ENCODE measurements at regions not wholly inside any gene's neighbourhood (a gene's known extent, or its start where the extent isn't known, plus 50 kb on each side); places are given as distances from the start of the nearest gene placed in this dataset.

GRCh38 chr14:84228702-84229101, 1301.2 kb upstream of the FLRT2 start:
- Histone ChIP-seq H3K9me3 (ENCODE audit: control insufficient read depth in 2 of 2, low read length in 2 of 2) (no peaks in the 10 kb centered on the region), H3K27me3 (ENCODE audit: control insufficient read depth in 1 of 2, insufficient read depth in 2 of 2, low read length in 2 of 2) (no peaks in the 10 kb centered on the region), H3K4me3 (ENCODE audit: low read length in 2 of 2) (no peak overlapping the region), H3K9ac (ENCODE audit: low read length in 2 of 2) (no peak overlapping the region), H3K4me1 (ENCODE audit: control insufficient read depth, insufficient read depth, low read length) (peaks cover 4% of the 10 kb centered on the region), H3K36me3 (ENCODE audit: control insufficient read depth in 2 of 2, insufficient read depth in 2 of 2, low read length in 2 of 2) (no peaks in the 10 kb centered on the region), H3K27ac (ENCODE audit: low read length) (no peak overlapping the region)

DNA sequence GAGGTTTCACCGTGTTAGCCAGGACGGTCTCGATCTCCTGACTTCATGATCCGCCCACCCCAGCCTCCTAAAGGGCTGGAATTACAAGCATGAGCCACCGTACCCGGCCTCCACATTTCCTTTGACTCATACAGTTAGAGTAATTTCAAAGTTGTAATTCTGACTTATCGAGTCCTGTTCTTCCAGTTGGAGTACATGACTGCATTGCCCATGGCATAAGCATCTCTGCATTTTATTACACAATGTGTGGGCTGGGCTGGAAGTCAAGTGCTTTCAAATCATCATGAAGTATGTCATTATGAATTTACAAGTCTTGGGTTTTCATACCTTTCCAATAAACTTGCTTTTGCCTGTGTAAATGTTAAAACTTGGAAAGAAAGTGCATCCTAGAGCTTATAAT, 1295.7 kb upstream of the FLRT2 start:
- H3K27me3 ChIP-seq (ENCODE audit: control insufficient read depth in 1 of 2, insufficient read depth in 2 of 2, low read length in 2 of 2) = no peaks in the 10 kb centered on the region
- H3K4me3 ChIP-seq (ENCODE audit: low read length in 2 of 2) = no peak overlapping the region
- no peaks in the 10 kb centered on the region for H3K4me1 ChIP-seq (ENCODE audit: control insufficient read depth, insufficient read depth, low read length)
- no peak overlapping the region for H3K9ac ChIP-seq (ENCODE audit: low read length in 2 of 2)
- no peak overlapping the region for H3K27ac ChIP-seq (ENCODE audit: low read length)
- no peaks in the 10 kb centered on the region for H3K9me3 ChIP-seq (ENCODE audit: control insufficient read depth in 2 of 2, low read length in 2 of 2)
- H3K36me3 ChIP-seq (ENCODE audit: control insufficient read depth in 2 of 2, insufficient read depth in 2 of 2, low read length in 2 of 2) = no peaks in the 10 kb centered on the region

DNA sequence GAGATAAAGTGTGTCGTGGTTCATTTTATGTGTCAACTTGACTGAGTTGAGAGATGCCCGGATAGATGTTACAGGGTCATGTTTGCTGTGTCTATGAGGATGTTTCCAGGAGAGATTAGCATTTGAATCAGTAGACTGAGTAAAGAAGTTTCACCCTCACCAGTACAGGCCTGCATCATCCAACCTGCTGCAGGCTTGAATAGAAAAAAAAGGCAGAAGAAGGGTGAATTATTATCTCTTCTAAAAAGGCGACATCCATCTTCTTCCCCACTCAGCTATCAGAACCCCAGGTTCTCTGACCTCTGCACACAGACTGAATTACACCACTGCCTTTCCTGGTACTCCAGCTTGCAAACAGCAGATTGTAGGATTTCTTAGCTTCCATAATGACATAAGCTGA, 1293.7 kb upstream of the FLRT2 start:
- Histone ChIP-seq H3K36me3 (ENCODE audit: control insufficient read depth in 2 of 2, insufficient read depth in 2 of 2, low read length in 2 of 2) (no peaks in the 10 kb centered on the region), H3K4me3 (ENCODE audit: low read length in 2 of 2) (no peak overlapping the region), H3K27me3 (ENCODE audit: control insufficient read depth in 1 of 2, insufficient read depth in 2 of 2, low read length in 2 of 2) (no peaks in the 10 kb centered on the region), H3K4me1 (ENCODE audit: control insufficient read depth, insufficient read depth, low read length) (no peaks in the 10 kb centered on the region), H3K9me3 (ENCODE audit: control insufficient read depth in 2 of 2, low read length in 2 of 2) (no peaks in the 10 kb centered on the region), H3K27ac (ENCODE audit: low read length) (no peak overlapping the region), H3K9ac (ENCODE audit: low read length in 2 of 2) (no peak overlapping the region)

GRCh38 chr14:84237881-84238280, 1292.1 kb upstream of the FLRT2 start:
- no peak overlapping the region for H3K27ac ChIP-seq (ENCODE audit: low read length)
- H3K27me3 ChIP-seq (ENCODE audit: control insufficient read depth in 1 of 2, insufficient read depth in 2 of 2, low read length in 2 of 2) = no peaks in the 10 kb centered on the region
- H3K9me3 ChIP-seq (ENCODE audit: control insufficient read depth in 2 of 2, low read length in 2 of 2) = no peaks in the 10 kb centered on the region
- H3K4me3 ChIP-seq (ENCODE audit: low read length in 2 of 2) = no peak overlapping the region
- no peaks in the 10 kb centered on the region for H3K4me1 ChIP-seq (ENCODE audit: control insufficient read depth, insufficient read depth, low read length)
- no peak overlapping the region for H3K9ac ChIP-seq (ENCODE audit: low read length in 2 of 2)
- H3K36me3 ChIP-seq (ENCODE audit: control insufficient read depth in 2 of 2, insufficient read depth in 2 of 2, low read length in 2 of 2) = no peaks in the 10 kb centered on the region

GRCh38 chr14:84247693-84248092, 1282.3 kb upstream of the FLRT2 start:
- Histone ChIP-seq H3K9ac (ENCODE audit: low read length in 2 of 2) (no peak overlapping the region), H3K9me3 (ENCODE audit: control insufficient read depth in 2 of 2, low read length in 2 of 2) (no peaks in the 10 kb centered on the region), H3K27ac (ENCODE audit: low read length) (no peak overlapping the region), H3K4me1 (ENCODE audit: control insufficient read depth, insufficient read depth, low read length) (no peaks in the 10 kb centered on the region), H3K4me3 (ENCODE audit: low read length in 2 of 2) (no peak overlapping the region), H3K27me3 (ENCODE audit: control insufficient read depth in 1 of 2, insufficient read depth in 2 of 2, low read length in 2 of 2) (no peaks in the 10 kb centered on the region), H3K36me3 (ENCODE audit: control insufficient read depth in 2 of 2, insufficient read depth in 2 of 2, low read length in 2 of 2) (no peaks in the 10 kb centered on the region)

- no peaks in the 10 kb centered on the region for H3K4me1 ChIP-seq (ENCODE audit: control insufficient read depth, insufficient read depth, low read length)
- H3K9me3 ChIP-seq (ENCODE audit: control insufficient read depth in 2 of 2, low read length in 2 of 2) = no peaks in the 10 kb centered on the region
- no peak overlapping the region for H3K27ac ChIP-seq (ENCODE audit: low read length)
- H3K27me3 ChIP-seq (ENCODE audit: control insufficient read depth in 1 of 2, insufficient read depth in 2 of 2, low read length in 2 of 2) = no peaks in the 10 kb centered on the region
- H3K36me3 ChIP-seq (ENCODE audit: control insufficient read depth in 2 of 2, insufficient read depth in 2 of 2, low read length in 2 of 2) = no peaks in the 10 kb centered on the region
- no peak overlapping the region for H3K4me3 ChIP-seq (ENCODE audit: low read length in 2 of 2)
- no peak overlapping the region for H3K9ac ChIP-seq (ENCODE audit: low read length in 2 of 2)
Observed at GRCh38 chr14:84250893-84251292, 1279.1 kb upstream of the FLRT2 start.

DNA sequence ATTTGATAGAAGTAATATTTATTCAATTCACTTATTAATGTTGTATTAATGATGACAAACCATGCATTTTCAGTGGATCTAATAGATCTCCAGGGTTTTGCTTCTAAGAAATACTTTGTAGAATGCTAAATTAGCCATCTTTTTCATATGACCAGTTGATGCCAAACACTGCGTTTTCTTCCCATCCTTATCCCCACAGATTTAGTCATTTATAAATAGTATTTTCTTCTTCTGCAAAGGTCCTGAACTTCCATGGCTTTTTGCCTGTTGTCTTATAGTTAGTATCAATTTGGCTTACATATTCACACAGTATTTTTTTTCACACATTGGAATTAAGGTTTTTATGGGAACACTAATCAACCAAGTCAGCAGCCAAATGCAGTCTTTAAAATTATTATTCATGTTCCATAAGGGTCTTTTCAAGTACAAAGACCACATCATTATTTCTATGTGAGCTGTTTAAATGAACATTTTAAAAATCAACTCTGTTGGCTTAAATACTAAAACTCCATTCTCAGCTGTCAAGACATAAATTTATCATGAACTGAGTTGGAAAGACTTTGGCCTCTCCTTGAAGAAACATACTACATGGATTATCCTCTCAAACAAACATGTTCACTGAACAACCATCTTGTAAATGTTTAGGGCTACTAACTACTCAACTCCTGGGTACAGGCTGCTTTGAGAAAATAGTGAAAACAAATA, 1278.4 kb upstream of the FLRT2 start:
- no peak overlapping the region for H3K27ac ChIP-seq (ENCODE audit: low read length)
- H3K9me3 ChIP-seq (ENCODE audit: control insufficient read depth in 2 of 2, low read length in 2 of 2) = no peaks in the 10 kb centered on the region
- H3K9ac ChIP-seq (ENCODE audit: low read length in 2 of 2) = no peak overlapping the region
- no peaks in the 10 kb centered on the region for H3K36me3 ChIP-seq (ENCODE audit: control insufficient read depth in 2 of 2, insufficient read depth in 2 of 2, low read length in 2 of 2)
- no peaks in the 10 kb centered on the region for H3K27me3 ChIP-seq (ENCODE audit: control insufficient read depth in 1 of 2, insufficient read depth in 2 of 2, low read length in 2 of 2)
- H3K4me3 ChIP-seq (ENCODE audit: low read length in 2 of 2) = no peak overlapping the region
- H3K4me1 ChIP-seq (ENCODE audit: control insufficient read depth, insufficient read depth, low read length) = no peaks in the 10 kb centered on the region

GRCh38 chr14:84252706-84253105, 1277.2 kb upstream of the FLRT2 start:
- Histone ChIP-seq H3K27me3 (ENCODE audit: control insufficient read depth in 1 of 2, insufficient read depth in 2 of 2, low read length in 2 of 2) (no peaks in the 10 kb centered on the region), H3K36me3 (ENCODE audit: control insufficient read depth in 2 of 2, insufficient read depth in 2 of 2, low read length in 2 of 2) (no peaks in the 10 kb centered on the region), H3K4me3 (ENCODE audit: low read length in 2 of 2) (no peak overlapping the region)

DNA sequence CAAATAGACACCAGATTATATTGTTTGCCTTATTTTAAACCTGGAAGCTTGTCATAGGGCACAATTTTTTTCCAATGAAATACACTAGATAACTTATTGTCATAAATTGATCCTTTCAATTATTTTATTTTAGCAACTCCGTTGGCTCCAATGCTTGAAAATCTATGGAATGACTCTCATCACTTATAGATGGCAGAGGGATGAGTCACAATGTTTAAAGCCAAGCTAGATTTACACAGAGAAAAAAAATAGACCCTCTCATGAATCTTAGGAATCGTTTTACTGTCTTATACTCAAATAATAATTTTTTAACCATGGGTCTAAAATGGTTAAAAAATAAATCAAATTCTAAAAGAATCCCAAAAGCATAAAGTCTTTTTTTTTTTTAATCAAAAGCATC, 1276.6 kb upstream of the FLRT2 start:
- Histone ChIP-seq H3K9ac (ENCODE audit: low read length in 2 of 2) (no peak overlapping the region), H3K36me3 (ENCODE audit: control insufficient read depth in 2 of 2, insufficient read depth in 2 of 2, low read length in 2 of 2) (no peaks in the 10 kb centered on the region), H3K4me3 (ENCODE audit: low read length in 2 of 2) (no peak overlapping the region), H3K27ac (ENCODE audit: low read length) (no peak overlapping the region), H3K9me3 (ENCODE audit: control insufficient read depth in 2 of 2, low read length in 2 of 2) (no peaks in the 10 kb centered on the region), H3K4me1 (ENCODE audit: control insufficient read depth, insufficient read depth, low read length) (no peaks in the 10 kb centered on the region), H3K27me3 (ENCODE audit: control insufficient read depth in 1 of 2, insufficient read depth in 2 of 2, low read length in 2 of 2) (no peaks in the 10 kb centered on the region)

More at GRCh38 chr14:84252706-84253105, 1277.2 kb upstream of the FLRT2 start:
- H3K9me3 ChIP-seq (ENCODE audit: control insufficient read depth in 2 of 2, low read length in 2 of 2) = no peaks in the 10 kb centered on the region
- H3K9ac ChIP-seq (ENCODE audit: low read length in 2 of 2) = no peak overlapping the region
- H3K4me1 ChIP-seq (ENCODE audit: control insufficient read depth, insufficient read depth, low read length) = no peaks in the 10 kb centered on the region
- H3K27ac ChIP-seq (ENCODE audit: low read length) = no peak overlapping the region

- Histone ChIP-seq H3K27me3 (ENCODE audit: control insufficient read depth in 1 of 2, insufficient read depth in 2 of 2, low read length in 2 of 2) (no peaks in the 10 kb centered on the region), H3K4me1 (ENCODE audit: control insufficient read depth, insufficient read depth, low read length) (no peaks in the 10 kb centered on the region), H3K4me3 (ENCODE audit: low read length in 2 of 2) (no peak overlapping the region), H3K27ac (ENCODE audit: low read length) (no peak overlapping the region), H3K9me3 (ENCODE audit: control insufficient read depth in 2 of 2, low read length in 2 of 2) (no peaks in the 10 kb centered on the region), H3K36me3 (ENCODE audit: control insufficient read depth in 2 of 2, insufficient read depth in 2 of 2, low read length in 2 of 2) (no peaks in the 10 kb centered on the region), H3K9ac (ENCODE audit: low read length in 2 of 2) (no peak overlapping the region)
Observed at GRCh38 chr14:84254290-84254689, 1275.7 kb upstream of the FLRT2 start.

- Histone ChIP-seq H3K27ac (ENCODE audit: low read length) (no peak overlapping the region), H3K36me3 (ENCODE audit: control insufficient read depth in 2 of 2, insufficient read depth in 2 of 2, low read length in 2 of 2) (no peaks in the 10 kb centered on the region), H3K9me3 (ENCODE audit: control insufficient read depth in 2 of 2, low read length in 2 of 2) (no peaks in the 10 kb centered on the region), H3K4me3 (ENCODE audit: low read length in 2 of 2) (no peak overlapping the region), H3K9ac (ENCODE audit: low read length in 2 of 2) (no peak overlapping the region), H3K27me3 (ENCODE audit: control insufficient read depth in 1 of 2, insufficient read depth in 2 of 2, low read length in 2 of 2) (no peaks in the 10 kb centered on the region), H3K4me1 (ENCODE audit: control insufficient read depth, insufficient read depth, low read length) (no peaks in the 10 kb centered on the region)
Observed at GRCh38 chr14:84262932-84263331, 1267.0 kb upstream of the FLRT2 start.
